HEK293T (cell line): ENCODE measurements at regions not wholly inside any gene's neighbourhood (a gene's known extent, or its start where the extent isn't known, plus 50 kb on each side); places are given as distances from the start of the nearest gene placed in this dataset.

ENCODE experiments used
- CTCF ChIA-PET: fragments of 350-600 bp; formaldehyde crosslinking; extraction: SDS; loops from one replicate; lab custom pipeline; 2021; ENCODE audit warnings: antibody characterized with exemption, inconsistent platforms; lab: Yijun Ruan, JAX
- POLR2A ChIA-PET: fragments of 350-600 bp; formaldehyde crosslinking; extraction: SDS; loops from one replicate; lab custom pipeline; 2020; ENCODE audit warnings: antibody characterized with exemption, inconsistent platforms; lab: Yijun Ruan, JAX
- DNase-seq: peaks from one replicate; pipeline ENCODE4 v3.0.0; 2012; ENCODE audit warnings: mixed read lengths; ENCODE audit errors: extremely low spot score
- ARNT ChIP-seq: fragments of 450-650 bp; IDR thresholded peaks from 2 replicates; pipeline ENCODE4 v1.6.1; 2017; ENCODE audit warnings: mild to moderate bottlenecking
- BHLHE40 ChIP-seq: fragments of 450-650 bp; IDR thresholded peaks from 2 replicates; pipeline ENCODE4 v1.6.1; 2016; ENCODE audit warnings: mild to moderate bottlenecking, moderate library complexity, borderline replicate concordance
- CTBP1 ChIP-seq: fragments of 450-650 bp; IDR thresholded peaks from 2 replicates; pipeline ENCODE4 v1.6.1; 2016; ENCODE audit warnings: borderline replicate concordance
- ELF4 ChIP-seq: fragments of 450-650 bp; IDR thresholded peaks from 2 replicates; pipeline ENCODE4 v1.6.1; 2017; ENCODE audit warnings: antibody characterized with exemption
- FOXA1 ChIP-seq: fragments of 450-650 bp; IDR thresholded peaks from 2 replicates; pipeline ENCODE4 v1.6.1; 2016; ENCODE audit warnings: mild to moderate bottlenecking
- FOXK2 ChIP-seq: fragments of 450-650 bp; IDR thresholded peaks from 2 replicates; pipeline ENCODE4 v1.6.1; 2016; ENCODE audit warnings: mild to moderate bottlenecking
- FOXM1 ChIP-seq: fragments of 450-650 bp; IDR thresholded peaks from 2 replicates; pipeline ENCODE4 v1.6.1; 2017; ENCODE audit warnings: mild to moderate bottlenecking, borderline replicate concordance
- HDGF ChIP-seq: fragments of 450-650 bp; IDR thresholded peaks from 2 replicates; pipeline ENCODE4 v1.6.1; 2017; ENCODE audit warnings: antibody characterized with exemption, borderline replicate concordance
- L3MBTL2 ChIP-seq: fragments of 450-650 bp; conservative IDR thresholded peaks from 2 replicates; pipeline ENCODE4 v1.6.1; 2016; ENCODE audit warnings: mild to moderate bottlenecking
- LEF1 ChIP-seq: fragments of 450-650 bp; IDR thresholded peaks from 2 replicates; pipeline ENCODE4 v1.6.1; 2017; ENCODE audit warnings: mild to moderate bottlenecking, borderline replicate concordance
- NFRKB ChIP-seq: fragments of 450-650 bp; IDR thresholded peaks from 2 replicates; pipeline ENCODE4 v1.6.1; 2016; ENCODE audit warnings: mild to moderate bottlenecking, moderate library complexity
- PKNOX1 ChIP-seq: fragments of 450-650 bp; IDR thresholded peaks from 2 replicates; pipeline ENCODE4 v1.6.1; 2016
- SP1 ChIP-seq: fragments of 450-650 bp; IDR thresholded peaks from 2 replicates; pipeline ENCODE4 v1.6.1; 2017
- SUZ12 ChIP-seq: fragments of 450-650 bp; IDR thresholded peaks from 2 replicates; pipeline ENCODE4 v1.6.1; 2016; ENCODE audit warnings: mild to moderate bottlenecking
- TARDBP ChIP-seq: fragments of 450-650 bp; IDR thresholded peaks from 2 replicates; pipeline ENCODE4 v1.6.1; 2016
- ZNF384 ChIP-seq: fragments of 450-650 bp; IDR thresholded peaks from 2 replicates; pipeline ENCODE4 v1.6.1; 2016

- CTCF ChIA-PET: interaction anchor here (0.9 kb wide), 1 partner anchor 52 kb away, joined by 3 read pairs; no protein-coding TSS in a partner anchor
Observed at GRCh38 chr6:40963019-40963418, 76.0 kb downstream of the UNC5CL start.

GRCh38 chr6:40962241-40962640, 76.8 kb downstream of the UNC5CL start:
- DNase-seq: no peak
- ChIA-PET POLR2A (no interaction called here), CTCF (no interaction called here)
- TF ChIP-seq NFRKB (no peak), FOXA1 (no peak), BHLHE40 (no peak), PKNOX1 (no peak), ARNT (no peak), TARDBP (no peak), FOXM1 (no peak), L3MBTL2 (no peak), CTBP1 (no peak), HDGF (no peak), FOXK2 (no peak), ELF4 (no peak), LEF1 (no peak), ZNF384 (no peak)

More at GRCh38 chr6:40963019-40963418, 76.0 kb downstream of the UNC5CL start:
- DNase-seq: no peak
- TF ChIP-seq L3MBTL2 (no peak), PKNOX1 (no peak), NFRKB (no peak), ARNT (no peak), LEF1 (no peak), HDGF (no peak), TARDBP (no peak), ZNF384 (no peak), SUZ12 (no peak), SP1 (no peak), ELF4 (no peak), FOXA1 (no peak), FOXM1 (no peak), FOXK2 (no peak), BHLHE40 (no peak), CTBP1 (no peak)
- POLR2A ChIA-PET: no interaction called here

GRCh38 chr6:40961831-40962230, 77.2 kb downstream of the UNC5CL start:
- TF ChIP-seq ARNT: no peak
- TF ChIP-seq SP1: no peak
- no peak for TF ChIP-seq BHLHE40
- no peak for TF ChIP-seq LEF1
- TF ChIP-seq ZNF384: no peak
- no peak for TF ChIP-seq CTBP1
- no peak for TF ChIP-seq SUZ12
- TF ChIP-seq ELF4: no peak
- no peak for TF ChIP-seq PKNOX1
- TF ChIP-seq TARDBP: no peak
- no peak for TF ChIP-seq FOXM1
- TF ChIP-seq FOXA1: no peak
- POLR2A ChIA-PET: no interaction called here
- CTCF ChIA-PET: no interaction called here
- no peak for DNase-seq

GRCh38 chr6:40960742-40961430, 78.1 kb downstream of the UNC5CL start:
- ChIA-PET POLR2A (no interaction called here), CTCF (interaction anchor here (0.6 kb wide), 1 partner anchor 620 kb away, joined by 3 read pairs; no protein-coding TSS in a partner anchor)
- TF ChIP-seq L3MBTL2: no peak
- TF ChIP-seq ARNT: no peak
- no peak for TF ChIP-seq HDGF
- no peak for TF ChIP-seq ZNF384
- no peak for DNase-seq

- TF ChIP-seq BHLHE40: no peak
- no peak for TF ChIP-seq FOXA1
- no peak for TF ChIP-seq CTBP1
- no peak for TF ChIP-seq SUZ12
- TF ChIP-seq HDGF: no peak
- no peak for TF ChIP-seq FOXM1
- TF ChIP-seq L3MBTL2: no peak
- TF ChIP-seq ELF4: no peak
- no peak for TF ChIP-seq ARNT
- TF ChIP-seq TARDBP: no peak
- no peak for TF ChIP-seq FOXK2
- no peak for TF ChIP-seq ZNF384
- TF ChIP-seq SP1: no peak
- no peak for TF ChIP-seq PKNOX1
- TF ChIP-seq LEF1: no peak
- no peak for TF ChIP-seq NFRKB
- ChIA-PET POLR2A (interaction anchor here (0.6 kb wide), 1 partner anchor 39 kb away, joined by 3 read pairs; no protein-coding TSS in a partner anchor), CTCF (no interaction called here)
- no peak for DNase-seq
Observed at GRCh38 chr6:40959781-40960327, 79.2 kb downstream of the UNC5CL start.
